Ovary (tissue), 7 donors: ENCODE measurements at regions not wholly inside any gene's neighbourhood (a gene's known extent, or its start where the extent isn't known, plus 50 kb on each side); places are given as distances from the start of the nearest gene placed in this dataset.

ENCODE experiments used
- DNase-seq, 5 donors: peaks; one replicate each; pipeline ENCODE4 v3.0.0-alpha.2; 2019 to 2020
- H3K27ac ChIP-seq, 2 donors: fragments of 200-600 bp; one replicate each; pipeline versions ENCODE4 v1.5.1 to v1.8.0; 2019 to 2022
- H3K27me3 ChIP-seq: fragments of 200-600 bp; one replicate; pipeline ENCODE4 v1.8.0; 2022
- H3K36me3 ChIP-seq: fragments of 200-600 bp; sonication (generic); one replicate; pipeline ENCODE4 v1.5.1; 2019
- H3K4me1 ChIP-seq: one replicate; pipeline ENCODE4 v1.8.1; 2013; ENCODE audit warnings: mild to moderate bottlenecking, moderate library complexity; ENCODE audit not compliant: insufficient read depth
- H3K4me3 ChIP-seq: fragments of 200-600 bp; sonication (generic); one replicate; pipeline ENCODE4 v1.5.1; 2017
- H3K9me3 ChIP-seq, 2 donors: fragments of 200-600 bp in 1 of 2; sonication (generic) in 1 of 2; one replicate each; pipeline versions ENCODE4 v1.5.1 to v1.8.1; 2013 to 2019; ENCODE audit warnings: mild to moderate bottlenecking in 1 of 2, moderate library complexity in 1 of 2
- EP300 ChIP-seq: sonication (generic); formaldehyde crosslinking; IDR thresholded peaks from one replicate; pipeline ENCODE4 v1.6.1; 2017; ENCODE audit warnings: antibody characterized with exemption
- POLR2A ChIP-seq: fragments of 450-650 bp; IDR thresholded peaks from one replicate; pipeline ENCODE4 v1.6.1; 2017; ENCODE audit warnings: antibody characterized with exemption, mild to moderate bottlenecking, moderate library complexity
- WGBS, 3 donors: extraction: QIAGEN DNeasy Blood & Tissue Kit in 1 of 3; methylation state at CpG; one replicate each; pipeline versions ENCODE4 v1.1.5 to v1.1.7; 2013 to 2017; 5-methylcytosine and 5-hydroxymethylcytosine counted together
- intact Hi-C, 4 donors: fragments of 100-400 bp; cut with DNase I; formaldehyde crosslinking; loops; one replicate each; pipeline versions ENCODE4 v1.11.0 to v1.15.1; 2022 to 2023
- TF ChIP-seq, protein P1 (sequence below), 3 donors: fragments of 450-650 bp in 2 of 3; fragments of 200-600 bp in 1 of 3; IDR thresholded peaks; one replicate each; pipeline versions ENCODE4 v1.5.1 to v1.8.0; 2016 to 2022; ENCODE audit warnings: antibody characterized with exemption in 3 of 3, mild to moderate bottlenecking in 1 of 3
- donor health status: DM: no; HTN: no; CAD: no; lungs with moderate emphysema.
- donor health status: DM: no; HTN: no; CAD: no.
- donor health status: Bipolar disorder and iron deficiency.
- donor health status: DM: no; HTN: no; CAD: no.
- donor health status: DM: yes; HTN: yes; CAD: no.

DNA sequence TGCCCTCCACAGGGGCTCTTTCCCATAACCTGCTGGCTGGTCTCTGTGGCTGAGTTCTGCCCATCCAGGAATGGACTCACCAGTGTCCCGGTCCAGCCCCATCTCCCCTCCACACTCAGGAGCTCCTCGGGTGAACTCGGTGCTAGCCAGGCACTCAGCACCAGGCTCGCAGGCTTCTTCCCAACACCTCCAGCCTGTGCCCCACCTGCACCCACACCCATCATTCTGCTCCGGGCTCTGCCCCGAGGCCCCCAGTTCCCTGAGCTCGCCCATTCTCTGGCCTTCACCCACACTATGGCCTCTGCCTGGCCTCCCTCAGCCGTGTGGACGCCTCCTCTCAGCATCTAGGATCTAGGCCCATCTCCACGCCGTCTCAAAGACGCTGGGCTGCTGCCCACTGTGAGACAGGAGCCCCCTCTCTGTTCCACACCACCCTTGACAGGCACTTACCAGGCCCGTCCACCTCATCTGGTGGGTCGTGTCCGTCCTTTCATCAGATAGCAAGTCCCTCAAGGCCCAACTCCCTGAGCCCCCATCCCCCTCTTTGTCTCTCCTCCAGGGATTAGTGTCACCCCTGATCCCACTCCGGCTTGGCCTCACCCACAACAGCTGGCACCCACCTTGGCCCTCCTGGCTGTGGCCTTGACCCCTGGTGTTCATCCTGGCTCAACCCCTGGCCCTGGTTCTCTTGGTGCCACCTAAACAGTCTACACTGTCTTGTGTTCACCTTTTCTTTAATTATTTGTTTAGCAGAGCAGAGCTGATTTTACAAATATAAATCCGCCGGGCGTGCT is 76.0 kb upstream of the FAM20C start:
- 81 to 94% (median 93%) methylated on average over 19 of the region's 19 CpGs for whole genome bisulfite sequencing, 3 donors
- no peak for TF ChIP-seq POLR2A
- TF ChIP-seq EP300, result no peak
- TF ChIP-seq, protein P1, sequence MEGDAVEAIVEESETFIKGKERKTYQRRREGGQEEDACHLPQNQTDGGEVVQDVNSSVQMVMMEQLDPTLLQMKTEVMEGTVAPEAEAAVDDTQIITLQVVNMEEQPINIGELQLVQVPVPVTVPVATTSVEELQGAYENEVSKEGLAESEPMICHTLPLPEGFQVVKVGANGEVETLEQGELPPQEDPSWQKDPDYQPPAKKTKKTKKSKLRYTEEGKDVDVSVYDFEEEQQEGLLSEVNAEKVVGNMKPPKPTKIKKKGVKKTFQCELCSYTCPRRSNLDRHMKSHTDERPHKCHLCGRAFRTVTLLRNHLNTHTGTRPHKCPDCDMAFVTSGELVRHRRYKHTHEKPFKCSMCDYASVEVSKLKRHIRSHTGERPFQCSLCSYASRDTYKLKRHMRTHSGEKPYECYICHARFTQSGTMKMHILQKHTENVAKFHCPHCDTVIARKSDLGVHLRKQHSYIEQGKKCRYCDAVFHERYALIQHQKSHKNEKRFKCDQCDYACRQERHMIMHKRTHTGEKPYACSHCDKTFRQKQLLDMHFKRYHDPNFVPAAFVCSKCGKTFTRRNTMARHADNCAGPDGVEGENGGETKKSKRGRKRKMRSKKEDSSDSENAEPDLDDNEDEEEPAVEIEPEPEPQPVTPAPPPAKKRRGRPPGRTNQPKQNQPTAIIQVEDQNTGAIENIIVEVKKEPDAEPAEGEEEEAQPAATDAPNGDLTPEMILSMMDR (IDR thresholded peaks at IDR 0.05), result no peak
- intact Hi-C loops, result no loop called here
- Histone ChIP-seq H3K27me3 (no peaks in the 10 kb centered on the region), H3K36me3 (no peaks in the 10 kb centered on the region), H3K27ac (no peak overlapping the region), H3K4me3 (no peak overlapping the region), H3K9me3 (no peaks in the 10 kb centered on the region), H3K4me1 (peaks cover 6% of the 10 kb centered on the region)
- no peak for DNase-seq

DNA sequence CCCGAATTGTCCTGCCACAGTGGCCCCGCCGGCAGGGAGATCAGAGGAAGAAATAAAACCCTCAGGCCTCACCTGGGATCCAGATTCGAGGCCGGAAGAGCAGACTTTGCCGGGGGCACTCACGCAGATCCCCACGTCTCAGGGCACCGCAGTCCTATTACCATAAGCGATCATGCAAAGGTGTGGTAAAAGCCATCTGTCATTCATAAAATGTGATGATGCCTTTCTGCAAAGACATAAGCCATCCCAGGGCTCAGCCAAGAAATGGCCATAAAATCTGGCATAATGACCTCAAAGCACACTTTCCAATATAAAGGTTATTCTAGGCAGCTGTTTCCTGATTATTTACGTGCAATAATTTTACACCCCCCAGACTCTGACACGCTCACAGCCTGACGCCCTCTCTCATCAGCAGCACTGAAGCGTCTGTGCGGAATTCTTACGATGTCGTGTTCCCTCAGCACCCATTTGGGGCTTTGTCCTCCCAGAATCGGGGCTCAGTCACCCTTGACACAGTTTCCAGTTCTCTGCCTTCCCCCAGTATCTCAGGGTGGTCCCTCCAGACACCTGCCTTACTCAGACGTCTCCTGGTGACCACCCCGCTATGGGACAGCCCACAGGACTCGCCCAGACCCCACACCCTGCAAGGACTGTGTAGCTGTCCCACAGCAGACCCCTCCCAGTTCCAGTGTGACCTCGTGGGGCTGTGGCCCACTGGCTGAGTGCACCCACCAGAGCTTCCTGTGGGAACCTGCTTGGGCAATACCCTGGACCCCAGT is 74.3 kb upstream of the FAM20C start:
- no peak for TF ChIP-seq EP300
- TF ChIP-seq POLR2A, result no peak
- TF ChIP-seq, protein P1 (IDR thresholded peaks at IDR 0.05), result no peak
- 82 to 89% (median 89%) methylated on average over 16 to 17 of the region's 22 CpGs for WGBS, 3 donors
- intact Hi-C loops, result no loop called here

DNA sequence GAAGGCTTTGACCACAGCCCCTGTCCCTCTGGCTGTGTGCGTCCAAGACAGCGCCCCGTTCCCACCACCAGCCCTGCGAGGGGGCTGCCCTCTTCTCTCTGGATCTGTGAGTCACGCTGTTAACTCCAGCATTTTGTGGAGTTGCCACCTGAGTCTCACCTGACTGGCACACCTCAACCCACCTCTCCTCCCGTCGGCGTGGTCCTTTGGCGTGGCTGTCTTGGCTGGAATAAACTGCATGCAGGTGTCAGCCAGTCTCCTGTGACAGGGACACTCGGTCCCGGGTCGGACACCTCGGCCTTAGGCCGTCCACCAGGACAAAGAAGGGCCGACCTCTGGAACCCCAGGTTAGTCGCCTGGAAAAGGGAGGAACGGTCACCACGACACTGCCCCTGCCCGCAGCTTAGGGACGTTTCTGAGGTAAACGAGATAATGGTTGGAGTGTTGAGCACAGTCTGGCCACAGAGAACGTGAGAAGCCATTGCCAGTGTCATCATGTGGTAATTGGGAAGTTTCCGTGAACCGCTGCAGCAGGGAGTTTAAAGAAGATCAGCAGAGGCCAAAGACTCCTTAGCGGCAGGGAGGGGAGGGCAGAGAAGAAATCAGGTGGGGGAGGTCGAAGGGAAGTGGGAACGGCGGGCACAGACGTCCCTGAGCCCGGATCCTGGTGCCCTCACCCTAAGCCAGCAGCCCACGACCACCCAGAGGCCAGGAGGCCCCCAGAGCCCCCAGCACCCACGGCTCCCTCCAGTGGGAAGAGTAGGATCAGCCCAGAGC is 73.6 kb upstream of the FAM20C start:
- intact Hi-C loops, result no loop called here
- 78 to 86% (median 84%) methylated on average over 32 of the region's 32 CpGs for WGBS, 3 donors
- no peaks in the 10 kb centered on the region for H3K9me3 ChIP-seq
- peak in 1 of 5 donors; percentile 9 for DNase-seq
- H3K36me3 ChIP-seq, result no peaks in the 10 kb centered on the region
- H3K27ac ChIP-seq, result no peak overlapping the region
- peaks cover 10% of the 10 kb centered on the region for H3K4me1 ChIP-seq
- H3K4me3 ChIP-seq, result no peak overlapping the region
- no peak for TF ChIP-seq POLR2A
- no peak for TF ChIP-seq EP300
- TF ChIP-seq, protein P1 (IDR thresholded peaks at IDR 0.05), result no peak
- H3K27me3 ChIP-seq, result no peaks in the 10 kb centered on the region

More for the DNA sequence above, 74.3 kb upstream of the FAM20C start:
- Histone ChIP-seq H3K27ac (no peak overlapping the region), H3K27me3 (no peaks in the 10 kb centered on the region), H3K36me3 (no peaks in the 10 kb centered on the region), H3K9me3 (no peaks in the 10 kb centered on the region), H3K4me3 (no peak overlapping the region), H3K4me1 (peaks cover 10% of the 10 kb centered on the region)
- DNase-seq, result peak in 1 of 5 donors; percentile 9
